Mucosa of descending colon (tissue), 3 donors: ENCODE measurements at regions not wholly inside any gene's neighbourhood (a gene's known extent, or its start where the extent isn't known, plus 50 kb on each side); places are given as distances from the start of the nearest gene placed in this dataset.

ENCODE experiments used
- ATAC-seq: fragments of 200-7000 bp; cut with Tn5 transposase; one replicate; pipeline ENCODE4 v1.9.1; 2020; ENCODE audit warnings: mild to moderate bottlenecking, moderate library complexity
- DNase-seq, 3 donors: peaks; one replicate each; pipeline ENCODE4 v3.0.0-alpha.2; 2020
- H3K36me3 ChIP-seq: fragments of 200-600 bp; one replicate; pipeline ENCODE4 v1.8.0; 2021; ENCODE audit warnings: low read depth, mild to moderate bottlenecking
- H3K4me1 ChIP-seq: fragments of 200-600 bp; one replicate; pipeline ENCODE4 v1.8.0; 2021; ENCODE audit warnings: low read depth, mild to moderate bottlenecking
- H3K4me3 ChIP-seq: fragments of 200-600 bp; one replicate; pipeline ENCODE4 v1.8.0; 2021; ENCODE audit warnings: mild to moderate bottlenecking
- H3K9me3 ChIP-seq: fragments of 200-600 bp; one replicate; pipeline ENCODE4 v1.8.0; 2021; ENCODE audit warnings: mild to moderate bottlenecking
- CTCF ChIP-seq: fragments of 200-600 bp; IDR thresholded peaks from one replicate; pipeline ENCODE4 v1.8.0; 2022; ENCODE audit warnings: antibody characterized with exemption, mild to moderate bottlenecking
- intact Hi-C, 2 donors: fragments of 100-400 bp; cut with DNase I in 1 of 2; cut with micrococcal nuclease in 1 of 2; formaldehyde crosslinking; loops; one replicate each; pipeline versions ENCODE4 v1.11.0 to v1.11.1; 2022; cut with DNase I, micrococcal nuclease
- donor health status: DM: no; HTN: no; CAD: no; lungs with moderate emphysema.
- donor health status: DM: no; HTN: no; CAD: no.
- donor health status: DM: no; HTN: yes; CAD: no.

DNA sequence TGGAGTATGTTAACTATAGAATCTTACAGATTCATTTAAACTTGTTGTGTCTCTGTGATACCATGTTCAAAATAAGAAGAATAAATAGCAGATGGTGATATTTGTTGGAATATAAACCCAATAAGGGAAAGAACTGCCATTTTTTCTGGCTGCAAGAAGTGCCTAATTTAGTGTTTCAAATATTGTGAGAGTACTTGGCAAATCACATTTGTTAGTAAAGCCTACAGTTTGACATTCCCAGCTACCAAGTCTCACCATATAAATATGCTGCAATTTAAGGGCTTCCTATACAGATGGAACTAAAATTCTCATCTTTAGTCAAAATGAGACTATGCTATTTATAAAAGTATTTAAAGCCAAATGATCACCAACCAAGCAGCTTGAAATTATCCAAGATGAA lies 96.0 kb upstream of the WDFY3 start:
- intact Hi-C loops, result no loop called here
- no peak for ATAC-seq
- Histone ChIP-seq H3K4me1 (no peaks in the 10 kb centered on the region), H3K9me3 (no peaks in the 10 kb centered on the region), H3K4me3 (no peak overlapping the region), H3K36me3 (no peaks in the 10 kb centered on the region)
- TF ChIP-seq CTCF, result no peak
- no peak for DNase-seq

GRCh38 chr4:85067342-85067741 lies 100.9 kb upstream of the WDFY3 start:
- H3K4me3 ChIP-seq, result no peak overlapping the region
- DNase-seq, result no peak
- no peak for ATAC-seq
- H3K9me3 ChIP-seq, result no peaks in the 10 kb centered on the region
- H3K36me3 ChIP-seq, result no peaks in the 10 kb centered on the region
- H3K4me1 ChIP-seq, result no peaks in the 10 kb centered on the region
- intact Hi-C loops, result no loop called here
- TF ChIP-seq CTCF, result no peak

DNA sequence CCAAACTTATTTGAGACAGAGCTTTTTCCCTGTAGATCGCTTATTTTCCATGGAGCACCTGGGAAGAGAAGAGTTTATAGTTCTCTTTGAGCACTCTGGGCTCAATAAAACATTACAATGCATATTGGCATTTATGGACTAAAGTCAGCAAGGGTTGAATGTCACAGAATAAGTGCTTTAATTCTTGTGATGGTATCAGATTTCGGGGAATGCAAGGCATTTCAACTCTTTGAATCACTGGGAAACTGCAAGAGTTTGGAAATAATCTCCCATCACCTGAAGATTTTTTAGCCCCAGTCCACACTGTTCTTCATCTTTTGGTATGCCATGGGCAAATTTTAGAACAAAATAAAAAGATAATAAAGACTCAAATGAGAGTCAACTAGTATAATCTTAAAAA lies 111.5 kb upstream of the WDFY3 start:
- ATAC-seq (no peak), DNase-seq (no peak)
- Histone ChIP-seq H3K4me1 (no peaks in the 10 kb centered on the region), H3K9me3 (no peaks in the 10 kb centered on the region), H3K36me3 (no peaks in the 10 kb centered on the region), H3K4me3 (no peak overlapping the region)
- TF ChIP-seq CTCF, result no peak
- intact Hi-C loops, result no loop called here

DNA sequence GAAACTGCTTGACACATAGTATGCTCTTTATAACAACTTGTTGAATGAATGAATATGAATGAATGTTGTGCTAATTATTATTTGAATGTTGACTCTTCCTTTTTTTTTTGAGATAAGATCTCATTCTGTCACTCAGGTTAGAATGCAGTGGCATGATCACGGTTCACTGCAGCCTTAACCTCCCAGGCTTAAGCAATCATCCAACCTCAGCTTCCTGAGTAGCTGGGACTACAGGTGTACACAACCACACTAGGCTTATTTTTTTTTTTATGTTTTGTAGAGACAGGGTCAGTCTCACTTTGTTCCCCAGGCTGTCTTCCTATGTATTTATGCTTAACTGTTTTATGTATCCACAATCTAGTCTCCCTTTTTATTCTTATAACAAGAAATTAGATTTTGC lies 114.7 kb upstream of the WDFY3 start:
- Histone ChIP-seq H3K4me1 (no peaks in the 10 kb centered on the region), H3K9me3 (no peaks in the 10 kb centered on the region), H3K4me3 (no peak overlapping the region), H3K36me3 (no peaks in the 10 kb centered on the region)
- no peak for TF ChIP-seq CTCF
- DNase-seq, result no peak
- intact Hi-C loops, result no loop called here
- no peak for ATAC-seq

- Histone ChIP-seq H3K4me1 (no peaks in the 10 kb centered on the region), H3K36me3 (no peaks in the 10 kb centered on the region), H3K9me3 (no peaks in the 10 kb centered on the region), H3K4me3 (no peak overlapping the region)
- ATAC-seq, result peak; percentile 52
- peak; percentile 39 for TF ChIP-seq CTCF
- intact Hi-C loops, result no loop called here
- peak in 1 of 3 donors; percentile 73 for DNase-seq
Observed at GRCh38 chr4:85084371-85085094, 118.0 kb upstream of the WDFY3 start.

DNA sequence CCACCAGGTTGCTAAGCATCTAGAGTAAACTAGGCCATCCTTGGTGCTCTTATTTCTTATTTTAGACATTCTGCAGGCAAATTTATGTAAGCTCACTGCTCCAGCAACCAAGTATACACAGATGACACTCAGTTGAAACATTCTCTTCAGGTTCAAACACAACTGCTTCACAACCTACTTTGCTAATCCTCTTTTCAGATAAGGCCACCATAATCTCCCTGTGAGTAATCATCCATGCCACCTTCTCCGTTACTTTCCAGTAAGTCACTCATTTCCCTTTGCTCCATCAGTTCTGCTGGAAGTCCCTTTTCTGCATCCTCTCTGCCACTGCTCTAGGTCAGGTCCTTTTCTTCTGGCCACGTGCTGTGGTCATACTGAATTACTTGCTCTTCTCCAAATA lies 120.2 kb upstream of the WDFY3 start:
- intact Hi-C loops, result no loop called here
- no peak for DNase-seq
- no peak for TF ChIP-seq CTCF
- no peak for ATAC-seq
- no peaks in the 10 kb centered on the region for H3K9me3 ChIP-seq
- H3K36me3 ChIP-seq, result no peaks in the 10 kb centered on the region
- H3K4me3 ChIP-seq, result no peak overlapping the region
- no peaks in the 10 kb centered on the region for H3K4me1 ChIP-seq
